PFSK-1 (cell line): ENCODE measurements at regions not wholly inside any gene's neighbourhood (a gene's known extent, or its start where the extent isn't known, plus 50 kb on each side); places are given as distances from the start of the nearest gene placed in this dataset.

ENCODE experiments used
- FOXP2 ChIP-seq: optimal IDR thresholded peaks from 2 replicates; pipeline ENCODE3; 2011; ENCODE audit warnings: borderline replicate concordance, control low read depth, inconsistent platforms; ENCODE audit not compliant: insufficient read depth; ENCODE audit errors: extremely low read length, extremely low read depth
- POLR2AphosphoS5 ChIP-seq: IDR thresholded peaks from 2 replicates; pipeline ENCODE4 v1.6.1; 2012; ENCODE audit warnings: low read depth, mild to moderate bottlenecking, control low read depth, low read length, moderate library complexity
- REST ChIP-seq, 2 experiments: IDR thresholded peaks; 2 replicates each; pipeline versions ENCODE4 v1.6.1 to v1.8.0; 2011 to 2012; ENCODE audit warnings: low read depth in 2 of 2, low read length in 2 of 2, control low read depth in 1 of 2, inconsistent platforms in 1 of 2, mild to moderate bottlenecking in 1 of 2, moderate library complexity in 1 of 2; ENCODE audit not compliant: insufficient read depth in 1 of 2
- SIN3A ChIP-seq: IDR thresholded peaks from 2 replicates; pipeline ENCODE4 v1.6.1; 2012; ENCODE audit warnings: mild to moderate bottlenecking, low read length, moderate library complexity, borderline replicate concordance; ENCODE audit not compliant: insufficient read depth
- TAF1 ChIP-seq: IDR thresholded peaks from 2 replicates; pipeline ENCODE4 v1.6.1; 2012; ENCODE audit warnings: low read length, control low read depth, borderline replicate concordance; ENCODE audit not compliant: insufficient read depth

- TF ChIP-seq FOXP2 (no peak), SIN3A (no peak), POLR2AphosphoS5 (no peak), TAF1 (no peak), REST (IDR thresholded peaks at IDR 0.05; ENCODE audit: insufficient read depth in 1 of 2, low read depth in 2 of 2, low read length in 2 of 2) (no peak)
Measured at GRCh38 chr3:5304789-5305683, 117.5 kb downstream of the EDEM1 start.

- TF ChIP-seq TAF1 = no peak
- TF ChIP-seq FOXP2 = no peak
- no peak for TF ChIP-seq POLR2AphosphoS5
- no peak for TF ChIP-seq REST (IDR thresholded peaks at IDR 0.05; ENCODE audit: insufficient read depth in 1 of 2, low read depth in 2 of 2, low read length in 2 of 2)
Measured at GRCh38 chr3:5305684-5305989, 118.1 kb downstream of the EDEM1 start.

- no peak for TF ChIP-seq SIN3A
Measured at GRCh38 chr3:5309171-5309570, 121.7 kb downstream of the EDEM1 start.

GRCh38 chr3:5309602-5310001 lies 122.1 kb downstream of the EDEM1 start:
- TF ChIP-seq SIN3A (no peak), REST (IDR thresholded peaks at IDR 0.05; ENCODE audit: insufficient read depth in 1 of 2, low read depth in 2 of 2, low read length in 2 of 2) (no peak), TAF1 (no peak), FOXP2 (no peak), POLR2AphosphoS5 (no peak)

- TF ChIP-seq TAF1 (no peak), SIN3A (no peak), FOXP2 (no peak), POLR2AphosphoS5 (no peak), REST (IDR thresholded peaks at IDR 0.05; ENCODE audit: insufficient read depth in 1 of 2, low read depth in 2 of 2, low read length in 2 of 2) (no peak)
Measured at GRCh38 chr3:5310509-5310908, 123.0 kb downstream of the EDEM1 start.
